AG09309 (cell line): ENCODE measurements at regions not wholly inside any gene's neighbourhood (a gene's known extent, or its start where the extent isn't known, plus 50 kb on each side); places are given as distances from the start of the nearest gene placed in this dataset.

Experiments
- DNase-seq: peaks from one replicate; pipeline ENCODE4 v3.0.0-alpha.2; 2010; ENCODE audit warnings: low read depth
- H3K4me3 ChIP-seq: 2 replicates; pipeline ENCODE4 v1.5.1; 2011; ENCODE audit warnings: mild to moderate bottlenecking, low read depth, low read length, moderate library complexity; ENCODE audit not compliant: control insufficient read depth
- TF ChIP-seq, protein P1 (sequence below): IDR thresholded peaks from 2 replicates; pipeline ENCODE4 v1.5.1; 2011; ENCODE audit warnings: mild to moderate bottlenecking, low read depth, low read length, inconsistent platforms; ENCODE audit not compliant: insufficient read depth, control insufficient read depth; ENCODE audit errors: missing control alignments

DNA sequence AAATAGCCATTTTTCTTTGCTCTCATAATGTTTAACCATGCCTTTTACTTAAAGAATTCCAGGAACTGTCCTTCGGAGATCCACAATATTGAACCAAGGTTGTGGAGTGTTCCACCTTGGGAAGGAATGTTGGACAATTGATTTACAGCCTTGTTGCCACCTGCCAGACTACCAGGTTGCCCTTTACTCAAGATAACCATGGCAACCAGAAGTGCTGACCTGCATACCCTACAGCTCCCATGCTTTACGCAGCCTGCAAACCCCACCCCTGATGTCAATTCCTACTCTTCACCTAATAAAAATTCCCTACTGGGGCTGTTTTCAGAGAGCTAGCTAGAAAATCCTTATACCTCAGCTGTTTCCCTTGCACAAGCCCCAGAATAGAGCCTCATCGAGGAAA, 151.0 kb upstream of the RXFP2 start:
- TF ChIP-seq, protein P1, sequence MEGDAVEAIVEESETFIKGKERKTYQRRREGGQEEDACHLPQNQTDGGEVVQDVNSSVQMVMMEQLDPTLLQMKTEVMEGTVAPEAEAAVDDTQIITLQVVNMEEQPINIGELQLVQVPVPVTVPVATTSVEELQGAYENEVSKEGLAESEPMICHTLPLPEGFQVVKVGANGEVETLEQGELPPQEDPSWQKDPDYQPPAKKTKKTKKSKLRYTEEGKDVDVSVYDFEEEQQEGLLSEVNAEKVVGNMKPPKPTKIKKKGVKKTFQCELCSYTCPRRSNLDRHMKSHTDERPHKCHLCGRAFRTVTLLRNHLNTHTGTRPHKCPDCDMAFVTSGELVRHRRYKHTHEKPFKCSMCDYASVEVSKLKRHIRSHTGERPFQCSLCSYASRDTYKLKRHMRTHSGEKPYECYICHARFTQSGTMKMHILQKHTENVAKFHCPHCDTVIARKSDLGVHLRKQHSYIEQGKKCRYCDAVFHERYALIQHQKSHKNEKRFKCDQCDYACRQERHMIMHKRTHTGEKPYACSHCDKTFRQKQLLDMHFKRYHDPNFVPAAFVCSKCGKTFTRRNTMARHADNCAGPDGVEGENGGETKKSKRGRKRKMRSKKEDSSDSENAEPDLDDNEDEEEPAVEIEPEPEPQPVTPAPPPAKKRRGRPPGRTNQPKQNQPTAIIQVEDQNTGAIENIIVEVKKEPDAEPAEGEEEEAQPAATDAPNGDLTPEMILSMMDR = no peak
- DNase-seq = no peak
- H3K4me3 ChIP-seq = no peak overlapping the region

DNA sequence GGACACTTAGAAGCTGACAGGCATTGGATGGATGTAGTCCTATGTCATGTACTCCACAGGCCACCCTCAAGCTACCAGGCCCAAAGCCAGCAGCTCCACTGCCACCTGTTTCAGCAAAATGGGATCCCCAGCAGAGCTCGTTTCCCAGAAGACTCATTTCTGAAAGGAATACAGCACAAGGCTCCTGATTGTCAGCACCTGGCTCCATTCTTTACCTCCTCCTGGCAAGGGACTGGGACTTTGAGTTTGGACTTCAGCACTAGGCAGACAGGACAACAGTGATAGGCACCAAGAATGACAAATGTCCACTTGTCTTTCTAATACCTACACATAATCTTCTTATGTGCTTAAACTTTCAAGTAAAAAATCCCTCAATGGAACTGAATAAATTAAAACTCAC, 150.4 kb upstream of the RXFP2 start:
- TF ChIP-seq, protein P1 = no peak
- DNase-seq = no peak
- no peak overlapping the region for H3K4me3 ChIP-seq

DNA sequence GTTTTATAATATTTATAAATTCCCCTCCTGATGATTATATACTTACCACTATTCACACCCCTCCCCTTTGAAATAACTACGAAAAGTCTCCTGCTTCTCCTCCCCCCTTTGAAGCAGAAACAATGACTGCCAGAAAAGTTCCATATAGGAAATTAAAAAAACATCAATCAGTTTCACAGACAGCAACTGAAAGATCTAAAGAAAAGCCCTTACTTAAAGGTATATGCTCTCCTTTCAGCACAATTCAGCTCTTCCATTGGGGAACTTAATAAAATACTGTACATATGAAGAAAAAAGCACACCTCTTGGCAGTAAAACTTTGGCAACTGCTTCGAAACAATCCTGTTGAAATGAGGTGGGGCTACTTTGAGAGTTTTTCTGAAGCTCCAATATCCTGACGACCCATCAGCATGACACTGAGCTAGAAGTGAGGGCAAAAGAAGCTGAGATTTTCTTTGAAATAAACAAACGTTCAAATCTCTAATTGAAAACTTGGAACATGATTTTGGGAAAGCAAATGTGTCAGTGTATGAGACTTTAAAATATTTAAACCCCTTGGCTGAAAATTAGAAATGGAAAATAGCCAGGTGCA, 147.6 kb upstream of the RXFP2 start:
- no peak overlapping the region for H3K4me3 ChIP-seq
- TF ChIP-seq, protein P1 = no peak
- DNase-seq = no peak

DNA sequence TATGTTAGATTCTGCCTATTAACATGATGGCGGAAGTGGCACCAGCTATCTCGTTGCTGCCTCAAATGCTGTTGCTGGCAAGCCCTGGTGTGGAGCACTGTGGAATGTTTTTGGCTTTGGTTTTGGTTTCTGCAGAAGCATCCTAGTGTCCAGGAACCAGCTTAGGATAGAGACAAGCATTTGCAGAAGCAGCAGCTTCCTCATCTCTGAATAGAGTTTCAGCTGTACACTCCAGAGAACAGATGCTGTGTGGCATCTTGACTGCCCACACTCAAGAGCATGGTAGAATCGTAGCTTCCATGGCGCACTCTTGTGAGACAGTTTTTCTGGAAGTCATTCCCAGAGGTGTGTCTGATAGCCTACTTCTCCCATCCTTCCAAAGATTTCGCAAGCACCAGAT, 145.3 kb upstream of the RXFP2 start:
- TF ChIP-seq, protein P1 = no peak
- H3K4me3 ChIP-seq = no peak overlapping the region
- DNase-seq = no peak

DNA sequence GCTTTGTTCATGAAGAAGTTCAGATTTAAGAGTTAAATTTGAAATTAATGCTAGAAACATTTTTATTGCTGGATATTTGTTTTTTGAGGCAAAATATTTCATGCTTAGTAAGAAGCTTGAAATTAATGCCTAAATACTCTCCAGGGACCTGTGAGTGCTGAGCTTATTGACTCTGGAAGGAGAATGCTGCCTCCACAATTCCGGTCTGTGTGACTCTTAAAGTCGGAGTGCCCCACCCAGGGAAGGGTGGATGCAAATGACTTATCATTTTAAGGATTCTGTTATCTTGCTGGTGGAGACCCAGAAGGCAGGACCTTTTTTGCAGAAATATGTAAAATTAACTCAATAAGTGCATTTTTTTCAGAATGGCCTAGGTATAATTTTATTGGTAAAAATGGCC, 143.8 kb upstream of the RXFP2 start:
- H3K4me3 ChIP-seq = no peak overlapping the region
- no peak for DNase-seq
- TF ChIP-seq, protein P1 = no peak

DNA sequence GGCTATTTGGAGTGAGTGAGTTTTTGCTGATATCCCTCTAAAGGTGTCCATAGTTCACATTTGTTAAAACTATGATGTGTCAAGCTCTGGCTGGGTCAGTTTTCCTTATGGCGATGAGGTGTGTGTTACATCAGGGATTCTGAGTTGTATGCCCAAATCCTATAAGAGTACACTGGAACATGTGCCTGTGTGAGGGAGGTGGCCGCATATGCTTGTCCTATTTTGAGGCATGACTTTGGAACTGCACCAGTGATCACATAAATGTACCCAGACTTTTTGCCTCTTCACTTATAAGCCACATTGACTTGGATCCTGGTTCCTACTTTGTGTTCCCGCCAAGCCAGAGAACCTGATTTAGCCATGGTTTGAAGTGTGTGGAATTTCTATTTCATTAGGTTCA, 140.3 kb upstream of the RXFP2 start:
- TF ChIP-seq, protein P1 = no peak
- no peak overlapping the region for H3K4me3 ChIP-seq
- DNase-seq = no peak
